T-helper 9 cell (primary cell): ENCODE measurements at regions not wholly inside any gene's neighbourhood (a gene's known extent, or its start where the extent isn't known, plus 50 kb on each side); places are given as distances from the start of the nearest gene placed in this dataset.

ENCODE experiments used
- DNase-seq: peaks from one replicate; pipeline ENCODE4 v3.0.0-alpha.2; 2020

GRCh38 chr1:213737398-213738035, 250.3 kb upstream of the PROX1 start:
- DNase-seq: no peak

DNA sequence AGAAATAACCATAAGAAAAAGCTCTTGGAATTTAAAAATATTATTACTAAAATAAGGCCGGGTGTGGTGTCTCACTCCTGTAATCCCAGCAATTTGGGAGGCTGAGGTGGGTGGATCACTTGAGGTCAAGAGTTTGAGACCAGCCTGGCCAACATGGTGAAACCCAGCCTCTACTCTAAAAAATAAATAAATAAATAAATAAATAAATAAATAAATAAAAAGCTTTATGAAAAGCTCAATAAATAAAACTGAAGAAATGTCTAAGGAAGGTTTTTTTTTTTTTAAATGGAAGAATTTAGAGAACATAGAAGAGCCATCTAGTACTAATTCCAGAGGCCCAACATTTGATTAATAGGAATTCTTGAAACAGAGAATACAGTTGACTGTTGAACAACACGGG, 249.1 kb upstream of the PROX1 start:
- DNase-seq: no peak

GRCh38 chr1:213742992-213743391, 244.8 kb upstream of the PROX1 start:
- DNase-seq: no peak

- DNase-seq: no peak
Observed at GRCh38 chr1:213744780-213745179, 243.0 kb upstream of the PROX1 start.

- DNase-seq: no peak
Observed at GRCh38 chr1:213745451-213745850, 242.3 kb upstream of the PROX1 start.

- no peak for DNase-seq
Observed at GRCh38 chr1:213749558-213749957, 238.2 kb upstream of the PROX1 start.

- no peak for DNase-seq
Observed at GRCh38 chr1:213750231-213751063, 237.3 kb upstream of the PROX1 start.

- no peak for DNase-seq
Observed at GRCh38 chr1:213751064-213751397, 236.7 kb upstream of the PROX1 start.

- no peak for DNase-seq
Observed at GRCh38 chr1:213759359-213760181, 228.2 kb upstream of the PROX1 start.

GRCh38 chr1:213761845-213762407, 225.8 kb upstream of the PROX1 start:
- no peak for DNase-seq

- DNase-seq: no peak
Observed at GRCh38 chr1:213767683-213768082, 220.1 kb upstream of the PROX1 start.

DNA sequence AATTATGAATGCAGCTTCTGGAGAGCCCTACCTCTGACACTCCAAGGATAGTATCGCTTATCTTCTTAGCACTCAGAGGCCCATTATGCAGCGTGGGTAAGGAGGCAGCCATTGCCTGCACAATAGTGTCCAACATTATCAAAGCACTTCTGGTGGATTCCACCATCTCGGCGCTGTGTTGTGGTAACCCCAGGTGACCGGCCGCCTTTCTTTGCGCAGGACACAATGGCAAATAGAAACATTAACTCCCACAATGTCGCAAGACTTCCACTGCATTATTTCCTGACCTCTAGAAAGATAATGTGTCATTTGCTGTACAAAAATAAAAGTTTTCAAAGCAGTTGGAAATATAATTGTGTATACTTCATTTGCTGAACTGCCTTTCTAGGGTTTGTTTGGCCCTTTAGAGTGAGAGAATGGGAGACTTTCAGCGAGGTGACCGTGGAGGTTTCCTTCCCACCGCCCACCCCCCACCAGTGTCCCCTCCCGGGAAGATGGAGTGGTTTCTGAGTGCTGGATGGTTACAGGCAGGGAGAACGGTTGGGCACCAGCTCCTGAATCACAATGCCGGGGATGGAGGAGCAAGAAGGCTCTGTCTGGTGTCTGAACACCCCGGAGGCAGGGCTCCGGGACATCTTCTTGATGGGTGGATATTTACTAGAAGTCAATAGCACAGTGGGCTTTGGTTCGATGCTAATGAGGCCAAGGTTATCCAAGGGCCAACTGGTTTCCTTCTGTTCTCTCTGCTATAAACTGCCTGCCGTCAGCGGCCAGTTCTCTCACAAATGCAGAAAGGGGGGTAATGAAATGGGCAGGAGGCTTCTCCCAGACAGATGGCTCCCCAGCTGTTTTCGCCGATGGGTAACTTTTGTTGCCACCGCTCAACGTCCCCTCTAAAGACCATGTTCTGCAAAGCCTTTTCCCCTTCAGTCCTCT, 215.4 kb upstream of the PROX1 start:
- DNase-seq: no peak

DNA sequence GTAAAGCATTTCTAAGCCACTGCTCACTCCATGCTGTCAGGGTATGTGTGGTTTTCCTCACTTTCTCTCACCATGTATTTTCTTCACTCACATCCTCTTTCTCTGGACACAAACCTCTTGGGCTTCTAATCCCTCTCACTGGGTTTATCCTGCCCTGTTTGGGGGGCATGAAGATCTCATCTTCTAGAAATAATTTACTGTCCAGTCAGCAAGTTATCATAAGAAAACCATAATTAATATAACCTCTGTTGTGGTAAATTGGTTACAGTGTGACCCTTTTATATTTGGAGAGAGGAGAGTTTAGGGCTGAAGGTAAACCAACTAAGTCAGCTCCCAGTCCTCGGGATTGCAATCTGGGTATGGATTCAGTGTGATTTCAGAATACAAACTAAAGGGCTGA, 213.8 kb upstream of the PROX1 start:
- DNase-seq: no peak

DNA sequence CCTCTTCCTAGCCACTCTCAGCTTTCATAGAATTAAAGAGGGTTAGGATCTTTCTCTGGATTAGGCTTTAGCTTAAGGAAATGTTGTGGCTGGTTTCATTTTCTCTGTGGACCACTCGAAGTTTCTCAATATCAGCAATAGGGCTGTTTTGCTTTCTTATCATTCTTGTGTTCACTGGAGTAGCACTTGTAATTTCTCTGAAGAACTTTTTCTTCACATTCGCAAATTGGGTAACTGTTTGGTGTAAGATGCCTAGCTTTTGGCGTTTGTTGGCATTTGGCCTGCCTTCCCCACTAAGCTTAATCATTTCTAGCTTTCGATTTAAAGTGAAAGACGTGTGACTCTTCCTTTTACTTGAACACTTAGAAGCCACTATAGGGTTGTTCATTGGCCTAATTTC, 210.8 kb upstream of the PROX1 start:
- no peak for DNase-seq

- DNase-seq: no peak
Observed at GRCh38 chr1:213779228-213779627, 208.5 kb upstream of the PROX1 start.

GRCh38 chr1:213782941-213783672, 204.7 kb upstream of the PROX1 start:
- DNase-seq: no peak

- DNase-seq: no peak
Observed at GRCh38 chr1:213783893-213784292, 203.9 kb upstream of the PROX1 start.

DNA sequence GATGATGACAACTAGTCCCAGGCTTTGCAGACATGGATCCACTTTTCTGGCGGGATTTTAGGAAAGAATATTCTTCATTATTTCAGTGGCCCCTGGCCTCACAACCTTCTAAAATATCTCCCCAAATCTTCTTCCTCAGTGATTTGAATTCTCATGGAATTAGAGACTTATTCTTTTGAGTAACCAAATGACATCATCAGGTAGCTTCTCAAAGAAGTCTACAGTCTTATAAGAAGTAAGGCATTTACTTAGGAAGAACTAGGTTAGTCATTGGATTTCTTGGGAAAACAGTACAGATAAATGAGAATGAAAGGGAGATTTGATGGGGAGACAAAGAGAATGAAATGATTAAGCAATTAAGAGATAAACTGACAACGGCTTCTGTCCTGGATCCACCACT, 201.1 kb upstream of the PROX1 start:
- no peak for DNase-seq

DNA sequence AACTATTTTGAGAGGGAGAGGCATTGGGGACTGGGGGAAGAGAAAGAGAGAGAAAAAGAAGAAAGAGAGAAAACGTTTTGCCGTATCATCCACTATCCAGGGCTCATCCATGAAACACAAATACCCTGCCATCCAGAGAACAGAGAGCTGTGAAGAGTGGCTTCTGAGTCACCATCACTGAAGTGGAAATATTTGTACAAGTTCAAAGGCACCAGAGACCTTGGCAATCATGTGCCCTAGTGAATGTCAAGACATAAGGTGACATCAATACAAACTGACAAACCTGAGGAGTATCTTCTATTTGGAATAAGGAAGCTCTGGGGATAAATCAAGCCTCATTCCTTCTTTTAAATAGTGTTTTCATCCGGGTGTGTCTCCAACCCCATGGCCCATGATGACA, 197.2 kb upstream of the PROX1 start:
- no peak for DNase-seq

GRCh38 chr1:213793482-213794067, 194.2 kb upstream of the PROX1 start:
- DNase-seq: no peak

- DNase-seq: no peak
Observed at GRCh38 chr1:213796525-213796924, 191.2 kb upstream of the PROX1 start.
